MCF 10A (cell line): ENCODE measurements at regions not wholly inside any gene's neighbourhood (a gene's known extent, or its start where the extent isn't known, plus 50 kb on each side); places are given as distances from the start of the nearest gene placed in this dataset.

ENCODE experiments used
- BruUV-seq: library from RNA; stranded (reverse); fragments of 400-500 nt; replicated peaks from 2 replicates; lab custom pipeline; 2021; lab: Mats Ljungman, UMichigan
- CTCF ChIA-PET: fragments of 300-600 bp; sonication (Branson Sonifier 250); formaldehyde crosslinking; extraction: SDS; loops from one replicate; lab custom pipeline; 2021; ENCODE audit warnings: antibody characterized with exemption, inconsistent platforms; lab: Yijun Ruan, JAX
- POLR2A ChIA-PET: fragments of 300-600, 350-650 bp; sonication (Branson Sonifier 250); formaldehyde crosslinking; extraction: SDS; loops from one replicate; lab custom pipeline; 2020; ENCODE audit warnings: antibody characterized with exemption, inconsistent platforms; lab: Yijun Ruan, JAX
- DNase-seq: peaks from one replicate; pipeline ENCODE4 v3.0.0-alpha.2; 2018; ENCODE audit not compliant: unreplicated experiment
- H3K27ac Mint-ChIP-seq: one replicate; pipeline ENCODE4 v1.8.0; 2022; ENCODE audit warnings: mild to moderate bottlenecking, low read depth, mixed read lengths; ENCODE audit not compliant: unreplicated experiment
- H3K27me3 Mint-ChIP-seq: one replicate; pipeline ENCODE4 v1.8.0; 2022; ENCODE audit warnings: mixed read lengths; ENCODE audit not compliant: insufficient read depth, unreplicated experiment
- H3K36me3 Mint-ChIP-seq: one replicate; pipeline ENCODE4 v1.8.0; 2022; ENCODE audit warnings: mild to moderate bottlenecking, moderate library complexity, mixed read lengths; ENCODE audit not compliant: insufficient read depth, unreplicated experiment
- H3K4me1 Mint-ChIP-seq: one replicate; pipeline ENCODE4 v1.8.0; 2022; ENCODE audit warnings: mixed read lengths; ENCODE audit not compliant: insufficient read depth, unreplicated experiment
- H3K4me3 Mint-ChIP-seq: one replicate; pipeline ENCODE4 v1.8.0; 2022; ENCODE audit warnings: mild to moderate bottlenecking, moderate library complexity, mixed read lengths; ENCODE audit not compliant: unreplicated experiment
- H3K9me3 Mint-ChIP-seq: one replicate; pipeline ENCODE4 v1.8.0; 2022; ENCODE audit warnings: mixed read lengths; ENCODE audit not compliant: unreplicated experiment
- intact Hi-C: fragments of 100-400 bp; cut with micrococcal nuclease; formaldehyde crosslinking; loops from 2 replicates; pipeline ENCODE4 v1.14.1; 2022
- TF ChIP-seq, protein P1 (sequence below): fragments of 200-600 bp; IDR thresholded peaks from one replicate; pipeline ENCODE4 v1.8.0; 2022; ENCODE audit warnings: antibody characterized with exemption, mild to moderate bottlenecking; ENCODE audit not compliant: unreplicated experiment

DNA sequence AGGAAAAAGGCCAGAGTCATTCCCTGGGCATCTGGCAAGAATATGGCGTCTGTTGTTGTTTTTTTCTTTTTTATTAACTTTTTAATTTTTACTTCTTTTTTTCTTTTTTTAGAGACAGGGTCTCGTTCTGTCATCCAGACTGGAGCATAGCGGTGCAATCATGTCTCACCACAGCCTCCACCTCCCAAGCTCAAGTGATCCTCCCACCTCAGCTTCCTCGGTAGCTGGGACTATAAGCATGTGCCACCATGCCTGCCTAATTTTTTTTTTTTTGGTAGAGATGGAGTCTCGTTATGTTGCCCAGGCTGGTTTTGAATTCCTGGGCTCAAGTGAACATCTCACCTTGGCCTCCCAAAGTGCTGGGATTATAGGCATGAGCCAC is 54.0 kb upstream of the PRDM11 start:
- BruUV-seq: no TSS peak
- Mint-ChIP-seq H3K27me3 (no peaks in the 10 kb centered on the region), H3K9me3 (peaks cover 12% of the 10 kb centered on the region), H3K4me3 (no peak overlapping the region), H3K4me1 (peaks cover 55% of the 10 kb centered on the region), H3K27ac (peak overlapping the region; percentile 31), H3K36me3 (peaks cover 7% of the 10 kb centered on the region)
- no peak for DNase-seq
- ChIA-PET CTCF (interaction anchor here (0.6 to 22.3 kb wide), 3 partner anchors 11 to 198 kb away, joined by 3 to 1181 read pairs (median 5); no protein-coding TSS in a partner anchor), POLR2A (no interaction called here)
- TF ChIP-seq, protein P1, sequence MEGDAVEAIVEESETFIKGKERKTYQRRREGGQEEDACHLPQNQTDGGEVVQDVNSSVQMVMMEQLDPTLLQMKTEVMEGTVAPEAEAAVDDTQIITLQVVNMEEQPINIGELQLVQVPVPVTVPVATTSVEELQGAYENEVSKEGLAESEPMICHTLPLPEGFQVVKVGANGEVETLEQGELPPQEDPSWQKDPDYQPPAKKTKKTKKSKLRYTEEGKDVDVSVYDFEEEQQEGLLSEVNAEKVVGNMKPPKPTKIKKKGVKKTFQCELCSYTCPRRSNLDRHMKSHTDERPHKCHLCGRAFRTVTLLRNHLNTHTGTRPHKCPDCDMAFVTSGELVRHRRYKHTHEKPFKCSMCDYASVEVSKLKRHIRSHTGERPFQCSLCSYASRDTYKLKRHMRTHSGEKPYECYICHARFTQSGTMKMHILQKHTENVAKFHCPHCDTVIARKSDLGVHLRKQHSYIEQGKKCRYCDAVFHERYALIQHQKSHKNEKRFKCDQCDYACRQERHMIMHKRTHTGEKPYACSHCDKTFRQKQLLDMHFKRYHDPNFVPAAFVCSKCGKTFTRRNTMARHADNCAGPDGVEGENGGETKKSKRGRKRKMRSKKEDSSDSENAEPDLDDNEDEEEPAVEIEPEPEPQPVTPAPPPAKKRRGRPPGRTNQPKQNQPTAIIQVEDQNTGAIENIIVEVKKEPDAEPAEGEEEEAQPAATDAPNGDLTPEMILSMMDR: no peak
- intact Hi-C loops: no loop called here

DNA sequence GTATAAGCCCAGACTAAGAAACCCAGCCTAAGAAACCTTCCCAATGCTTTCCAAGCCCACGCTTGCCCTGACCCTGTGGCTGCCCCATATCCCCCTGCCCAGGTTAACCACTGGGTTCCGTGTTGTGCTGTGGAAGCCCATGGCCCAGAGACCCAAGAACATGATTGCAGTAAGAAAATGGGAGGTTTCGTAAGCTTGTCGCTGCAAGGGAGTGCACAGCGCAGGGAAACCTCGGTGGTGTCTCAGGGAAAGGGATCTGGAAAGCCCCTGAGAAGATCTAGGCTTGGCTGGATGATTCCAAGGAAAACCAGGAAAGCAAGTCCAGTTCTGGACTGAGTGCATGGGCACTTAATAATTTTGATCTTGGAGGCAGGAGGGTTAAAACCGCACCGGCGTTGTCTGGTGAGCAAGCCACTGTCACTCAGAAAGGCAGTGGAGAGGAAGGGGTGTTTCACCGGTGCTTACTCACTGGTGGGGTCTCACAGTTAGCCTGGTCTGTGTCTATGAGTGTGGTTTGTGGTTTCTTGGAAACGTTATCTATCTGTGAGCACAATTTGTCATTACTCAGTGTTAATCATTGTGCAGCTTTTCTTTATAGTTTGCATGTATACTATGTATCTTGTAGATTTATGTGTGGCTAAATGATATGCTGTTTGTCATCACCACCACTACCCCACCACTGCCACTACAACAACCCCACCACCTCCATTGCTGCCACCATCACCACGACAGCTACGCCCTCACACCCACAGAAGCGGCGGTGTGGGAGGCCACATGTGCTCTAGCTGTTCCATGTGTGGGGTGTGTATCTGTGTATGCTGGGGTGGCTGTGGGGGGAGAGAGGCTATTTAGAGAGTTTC is 53.3 kb upstream of the PRDM11 start:
- H3K9me3 Mint-ChIP-seq: peaks cover 15% of the 10 kb centered on the region
- intact Hi-C loops: no loop called here
- DNase-seq: no peak
- ChIA-PET POLR2A (interaction anchor here (0.6 kb wide), 1 partner anchor 872 kb away, joined by 5 read pairs; no protein-coding TSS in a partner anchor), CTCF (interaction anchor here (0.6 to 22.3 kb wide), 7 partner anchors 11 to 739 kb away, joined by 3 to 1181 read pairs (median 4); no protein-coding TSS in a partner anchor)
- TF ChIP-seq, protein P1: no peak
- peaks cover 14% of the 10 kb centered on the region for H3K36me3 Mint-ChIP-seq
- no peak overlapping the region for H3K27ac Mint-ChIP-seq
- H3K4me1 Mint-ChIP-seq: peaks cover 57% of the 10 kb centered on the region
- H3K4me3 Mint-ChIP-seq: no peak overlapping the region
- no TSS peak for BruUV-seq
- H3K27me3 Mint-ChIP-seq: no peaks in the 10 kb centered on the region

DNA sequence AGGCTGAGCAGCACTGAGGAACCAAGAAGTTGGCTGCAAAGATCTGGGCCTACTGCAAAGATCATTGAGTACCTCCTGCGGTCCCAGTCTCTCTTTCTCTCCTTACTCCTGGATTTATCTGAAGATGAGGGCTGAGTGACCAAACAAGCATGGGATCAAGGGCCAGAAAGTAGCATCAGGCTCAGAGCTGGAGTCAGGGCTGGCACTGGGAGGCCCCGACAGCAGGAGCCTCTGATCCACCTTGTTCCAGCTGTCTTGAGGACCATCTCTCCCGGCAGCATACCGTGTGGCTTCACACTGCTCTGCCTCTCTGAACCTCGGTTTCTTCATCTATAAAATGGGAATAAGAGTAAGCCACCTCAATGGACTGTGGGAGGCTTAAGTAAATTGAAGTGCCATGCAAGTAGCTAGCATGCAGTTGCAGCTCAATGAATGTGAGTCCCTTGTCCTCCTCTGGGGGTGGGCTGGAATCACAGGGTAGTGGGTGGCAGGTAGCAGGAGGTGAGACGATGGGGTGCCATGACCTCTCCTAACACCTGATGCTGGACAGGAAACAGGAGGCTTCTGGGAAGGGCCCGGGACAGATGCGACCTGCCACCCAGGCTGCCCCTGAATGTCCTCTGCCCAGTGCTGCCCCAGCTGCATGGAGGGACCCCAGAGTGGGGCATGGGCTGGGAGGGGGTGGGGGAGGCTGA is 52.5 kb upstream of the PRDM11 start:
- intact Hi-C loops: no loop called here
- no TSS peak for BruUV-seq
- Mint-ChIP-seq H3K4me1 (peaks cover 55% of the 10 kb centered on the region), H3K27me3 (no peaks in the 10 kb centered on the region), H3K36me3 (peaks cover 14% of the 10 kb centered on the region), H3K4me3 (no peak overlapping the region), H3K9me3 (peaks cover 19% of the 10 kb centered on the region), H3K27ac (no peak overlapping the region)
- CTCF ChIA-PET: interaction anchor here (0.6 to 22.3 kb wide), 7 partner anchors 10 to 740 kb away, joined by 3 to 1181 read pairs (median 4); no protein-coding TSS in a partner anchor
- POLR2A ChIA-PET: interaction anchor here (0.6 kb wide), 1 partner anchor 871 kb away, joined by 5 read pairs; no protein-coding TSS in a partner anchor
- no peak for DNase-seq
- TF ChIP-seq, protein P1: no peak
